MCF 10A (cell line): ENCODE measurements at regions not wholly inside any gene's neighbourhood (a gene's known extent, or its start where the extent isn't known, plus 50 kb on each side); places are given as distances from the start of the nearest gene placed in this dataset.

Experiments
- BruUV-seq: library from RNA; stranded (reverse); fragments of 400-500 nt; replicated peaks from 2 replicates; lab custom pipeline; 2021; lab: Mats Ljungman, UMichigan
- CTCF ChIA-PET: fragments of 300-600 bp; sonication (Branson Sonifier 250); formaldehyde crosslinking; extraction: SDS; loops from one replicate; lab custom pipeline; 2021; ENCODE audit warnings: antibody characterized with exemption, inconsistent platforms; lab: Yijun Ruan, JAX
- POLR2A ChIA-PET: fragments of 300-600, 350-650 bp; sonication (Branson Sonifier 250); formaldehyde crosslinking; extraction: SDS; loops from one replicate; lab custom pipeline; 2020; ENCODE audit warnings: antibody characterized with exemption, inconsistent platforms; lab: Yijun Ruan, JAX
- DNase-seq: peaks from one replicate; pipeline ENCODE4 v3.0.0-alpha.2; 2018; ENCODE audit not compliant: unreplicated experiment
- H3K27ac Mint-ChIP-seq: one replicate; pipeline ENCODE4 v1.8.0; 2022; ENCODE audit warnings: mild to moderate bottlenecking, low read depth, mixed read lengths; ENCODE audit not compliant: unreplicated experiment
- H3K27me3 Mint-ChIP-seq: one replicate; pipeline ENCODE4 v1.8.0; 2022; ENCODE audit warnings: mixed read lengths; ENCODE audit not compliant: insufficient read depth, unreplicated experiment
- H3K36me3 Mint-ChIP-seq: one replicate; pipeline ENCODE4 v1.8.0; 2022; ENCODE audit warnings: mild to moderate bottlenecking, moderate library complexity, mixed read lengths; ENCODE audit not compliant: insufficient read depth, unreplicated experiment
- H3K4me1 Mint-ChIP-seq: one replicate; pipeline ENCODE4 v1.8.0; 2022; ENCODE audit warnings: mixed read lengths; ENCODE audit not compliant: insufficient read depth, unreplicated experiment
- H3K4me3 Mint-ChIP-seq: one replicate; pipeline ENCODE4 v1.8.0; 2022; ENCODE audit warnings: mild to moderate bottlenecking, moderate library complexity, mixed read lengths; ENCODE audit not compliant: unreplicated experiment
- H3K9me3 Mint-ChIP-seq: one replicate; pipeline ENCODE4 v1.8.0; 2022; ENCODE audit warnings: mixed read lengths; ENCODE audit not compliant: unreplicated experiment
- CTCF ChIP-seq: fragments of 200-600 bp; IDR thresholded peaks from one replicate; pipeline ENCODE4 v1.8.0; 2022; ENCODE audit warnings: antibody characterized with exemption, mild to moderate bottlenecking; ENCODE audit not compliant: unreplicated experiment
- intact Hi-C: fragments of 100-400 bp; cut with micrococcal nuclease; formaldehyde crosslinking; loops from 2 replicates; pipeline ENCODE4 v1.14.1; 2022

- intact Hi-C loops = no loop called here
- Mint-ChIP-seq H3K9me3 (no peaks in the 10 kb centered on the region), H3K4me1 (peaks cover 20% of the 10 kb centered on the region), H3K36me3 (no peaks in the 10 kb centered on the region), H3K27me3 (no peaks in the 10 kb centered on the region), H3K27ac (no peak overlapping the region), H3K4me3 (no peak overlapping the region)
- DNase-seq = no peak
- ChIA-PET CTCF (interaction anchor here (1.8 kb wide), 1 partner anchor 45 kb away, joined by 3 read pairs; no protein-coding TSS in a partner anchor), POLR2A (interaction anchor here (2.1 kb wide), 1 partner anchor 9 kb away, joined by 5 read pairs; no protein-coding TSS in a partner anchor)
- no TSS peak for BruUV-seq
- no peak for TF ChIP-seq CTCF
Observed at GRCh38 chr1:172764378-172764777, 105.5 kb downstream of the FASLG start.

DNA sequence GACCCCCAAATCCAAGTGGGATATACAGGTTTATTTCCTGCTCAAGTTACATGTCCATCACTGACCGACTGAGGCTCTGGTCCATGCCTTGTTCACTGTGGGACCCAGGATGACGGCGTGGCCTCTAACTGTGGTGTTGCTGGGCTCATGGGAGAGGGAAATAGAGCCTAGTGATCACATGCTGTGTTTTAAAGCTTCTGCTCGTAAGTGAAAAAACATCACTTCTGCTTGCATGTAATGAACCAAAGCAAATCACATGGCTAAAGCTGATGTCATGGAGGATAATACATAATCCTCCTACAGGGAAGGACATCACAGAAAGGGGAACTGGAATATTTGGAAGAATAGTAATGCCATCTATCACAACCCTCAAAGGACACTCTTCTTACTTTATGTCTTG, 107.6 kb downstream of the FASLG start:
- intact Hi-C loops = no loop called here
- H3K9me3 Mint-ChIP-seq = no peaks in the 10 kb centered on the region
- H3K36me3 Mint-ChIP-seq = no peaks in the 10 kb centered on the region
- BruUV-seq = no TSS peak
- H3K27ac Mint-ChIP-seq = no peak overlapping the region
- ChIA-PET CTCF (interaction anchor here (0.7 to 1.9 kb wide), 2 partner anchors 24 to 437 kb away, joined by 4 to 14 read pairs; no protein-coding TSS in a partner anchor), POLR2A (interaction anchor here (1.3 to 3.1 kb wide), 2 partner anchors 9 to 12 kb away, joined by 4 to 9 read pairs; no protein-coding TSS in a partner anchor)
- peaks cover 12% of the 10 kb centered on the region for H3K4me1 Mint-ChIP-seq
- TF ChIP-seq CTCF = no peak
- no peak for DNase-seq
- no peak overlapping the region for H3K4me3 Mint-ChIP-seq
- no peaks in the 10 kb centered on the region for H3K27me3 Mint-ChIP-seq

DNA sequence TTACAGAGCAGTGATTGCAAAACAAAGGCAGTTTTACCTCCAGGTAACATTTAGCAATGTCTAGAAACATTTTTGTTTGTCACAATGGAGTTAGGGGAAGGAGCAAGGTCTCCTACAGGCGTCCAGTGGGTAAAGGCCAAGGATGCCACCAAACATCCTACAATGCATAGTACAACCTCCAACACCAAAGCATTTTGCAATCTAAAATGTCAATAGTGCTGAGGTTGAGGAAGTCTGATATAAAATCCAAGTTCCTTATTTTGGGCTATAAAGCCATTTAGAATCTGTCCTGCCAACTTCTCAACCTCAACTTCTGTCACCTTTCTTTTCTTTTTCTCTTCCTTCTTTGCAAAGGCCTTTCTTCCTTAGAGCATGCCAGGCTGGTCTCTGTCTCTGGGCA, 111.2 kb downstream of the FASLG start:
- intact Hi-C loops = no loop called here
- CTCF ChIA-PET = interaction anchor here (2.5 kb wide), 1 partner anchor 25 kb away, joined by 12 read pairs; no protein-coding TSS in a partner anchor
- H3K27ac Mint-ChIP-seq = no peak overlapping the region
- BruUV-seq = no TSS peak
- no peak for DNase-seq
- no peaks in the 10 kb centered on the region for H3K9me3 Mint-ChIP-seq
- no peaks in the 10 kb centered on the region for H3K36me3 Mint-ChIP-seq
- no peaks in the 10 kb centered on the region for H3K4me1 Mint-ChIP-seq
- no peak for TF ChIP-seq CTCF
- no peaks in the 10 kb centered on the region for H3K27me3 Mint-ChIP-seq
- POLR2A ChIA-PET = no interaction called here
- H3K4me3 Mint-ChIP-seq = no peak overlapping the region

DNA sequence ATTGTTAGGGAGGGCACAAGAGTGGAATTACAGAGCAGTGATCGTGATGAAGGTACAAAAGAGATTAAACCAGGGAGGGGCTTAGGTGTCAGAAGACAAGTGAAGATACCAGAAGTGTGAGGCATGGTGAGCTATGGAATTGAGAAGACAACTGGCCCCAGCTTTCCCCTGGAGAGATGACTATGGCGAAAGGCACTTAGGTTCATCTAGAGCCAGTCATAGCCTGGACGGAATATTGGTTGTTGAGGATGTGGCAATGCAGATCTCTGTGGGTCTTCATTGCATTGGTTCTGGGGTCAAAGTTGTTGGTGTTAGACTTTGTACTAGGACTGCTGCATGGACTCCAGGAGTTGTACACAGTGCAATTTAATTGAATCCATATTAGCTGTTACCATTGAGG, 115.7 kb downstream of the FASLG start:
- no TSS peak for BruUV-seq

More for the DNA sequence above, 115.7 kb downstream of the FASLG start:
- no peak for TF ChIP-seq CTCF
- H3K27ac Mint-ChIP-seq = no peak overlapping the region
- intact Hi-C loops = no loop called here
- H3K27me3 Mint-ChIP-seq = no peaks in the 10 kb centered on the region
- ChIA-PET CTCF (interaction anchor here (0.7 to 1.7 kb wide), 4 partner anchors 9 to 30 kb away, joined by 3 to 6 read pairs (median 3); no protein-coding TSS in a partner anchor), POLR2A (no interaction called here)
- H3K9me3 Mint-ChIP-seq = no peaks in the 10 kb centered on the region
- DNase-seq = no peak
- no peaks in the 10 kb centered on the region for H3K4me1 Mint-ChIP-seq
- no peaks in the 10 kb centered on the region for H3K36me3 Mint-ChIP-seq
- H3K4me3 Mint-ChIP-seq = no peak overlapping the region
